ENCODE measurements at regions not wholly inside any gene's neighbourhood (a gene's known extent, or its start where the extent isn't known, plus 50 kb on each side); places are given as distances from the start of the nearest gene placed in this dataset.

- no peak for TF ChIP-seq CTCF (IDR thresholded peaks at IDR 0.05)
- TF ChIP-seq EP300 (IDR thresholded peaks at IDR 0.05), result no peak
- no peak for TF ChIP-seq POLR2A (IDR thresholded peaks at IDR 0.05)
These were observed 73.5 kb upstream of the MEF2A start for GRCh38 chr15:99492275-99492674.
